ENCODE measurements at regions not wholly inside any gene's neighbourhood (a gene's known extent, or its start where the extent isn't known, plus 50 kb on each side); places are given as distances from the start of the nearest gene placed in this dataset.

GRCh38 chr1:102799496-102799895, 308.8 kb downstream of the COL11A1 start:
- Histone ChIP-seq H3K23me2 (ENCODE audit: insufficient read length, low read depth, low read length, poor library complexity, severe bottlenecking) (no peaks in the 10 kb centered on the region), H3K4me1 (ENCODE audit: insufficient read depth, low read length) (no peaks in the 10 kb centered on the region), H3K18ac (ENCODE audit: insufficient read length, low read depth, low read length) (no peak overlapping the region), H2AK5ac (ENCODE audit: insufficient read length, low read length) (no peak overlapping the region), H4K8ac (replicated peaks; ENCODE audit: insufficient read length, low read depth, low read length) (no peak overlapping the region), H4K5ac (ENCODE audit: insufficient read length, low read depth, low read length) (no peak overlapping the region), H4K20me1 (ENCODE audit: control insufficient read depth, insufficient read depth, insufficient read length) (no peaks in the 10 kb centered on the region), H3K9ac (ENCODE audit: extremely low read depth, insufficient read length, low read length) (no peak overlapping the region), H3K27me3 (ENCODE audit: insufficient read depth, low read length) (no peaks in the 10 kb centered on the region), H3K23ac (ENCODE audit: insufficient read length, low read depth, low read length) (no peak overlapping the region), H3K4ac (ENCODE audit: low read depth, low read length) (no peak overlapping the region), H3K14ac (ENCODE audit: insufficient read depth, low read length) (no peak overlapping the region), H2AFZ (ENCODE audit: low read length) (no peak overlapping the region), H3T11ph (ENCODE audit: low read length) (no peak overlapping the region), H3K4me2 (ENCODE audit: insufficient read depth, insufficient read length, low read length) (no peak overlapping the region), H3K27ac (ENCODE audit: insufficient read length, low read depth, low read length) (no peak overlapping the region), H2BK12ac (ENCODE audit: insufficient read length, low read depth, low read length) (no peak overlapping the region), H3K9me3 (ENCODE audit: control insufficient read depth, low read depth, low read length) (no peaks in the 10 kb centered on the region), H2BK5ac (ENCODE audit: insufficient read length, low read length) (no peak overlapping the region), H3K79me1 (ENCODE audit: insufficient read depth, low read depth, low read length, poor library complexity, severe bottlenecking) (no peaks in the 10 kb centered on the region), H2BK20ac (ENCODE audit: low read depth, low read length, poor library complexity, severe bottlenecking) (no peak overlapping the region), H3K79me2 (ENCODE audit: insufficient read depth, low read length) (no peaks in the 10 kb centered on the region), H4K91ac (ENCODE audit: insufficient read length, low read depth, low read length) (no peak overlapping the region), H3K56ac (ENCODE audit: insufficient read length, low read depth, low read length) (no peak overlapping the region), H2BK120ac (ENCODE audit: low read depth, low read length, poor library complexity, severe bottlenecking) (no peak overlapping the region), H2BK15ac (ENCODE audit: low read depth, low read length) (no peak overlapping the region)
- H3K4me3 Mint-ChIP-seq, result no peak overlapping the region
- TF ChIP-seq CTCF (conservative IDR thresholded peaks at IDR 0.05), result no peak
- H3K27ac Mint-ChIP-seq, result no peak overlapping the region
- H3K36me3 Mint-ChIP-seq (ENCODE audit: insufficient read depth in 1 of 3, low read depth in 3 of 3), result no peaks in the 10 kb centered on the region
- no peak for DNase-seq
- H3K4me1 Mint-ChIP-seq, result no peaks in the 10 kb centered on the region
- no CpG with 5 or more reads among the region's 1 CpG for WGBS (ENCODE audit: extremely low coverage, insufficient read length, low lambda C conversion rate)
- H3K27me3 Mint-ChIP-seq (ENCODE audit: low read depth), result no peaks in the 10 kb centered on the region
- no peaks in the 10 kb centered on the region; a peak in 1 of 5 replicates for H3K9me3 Mint-ChIP-seq
